ENCODE measurements at regions not wholly inside any gene's neighbourhood (a gene's known extent, or its start where the extent isn't known, plus 50 kb on each side); places are given as distances from the start of the nearest gene placed in this dataset.

DNA sequence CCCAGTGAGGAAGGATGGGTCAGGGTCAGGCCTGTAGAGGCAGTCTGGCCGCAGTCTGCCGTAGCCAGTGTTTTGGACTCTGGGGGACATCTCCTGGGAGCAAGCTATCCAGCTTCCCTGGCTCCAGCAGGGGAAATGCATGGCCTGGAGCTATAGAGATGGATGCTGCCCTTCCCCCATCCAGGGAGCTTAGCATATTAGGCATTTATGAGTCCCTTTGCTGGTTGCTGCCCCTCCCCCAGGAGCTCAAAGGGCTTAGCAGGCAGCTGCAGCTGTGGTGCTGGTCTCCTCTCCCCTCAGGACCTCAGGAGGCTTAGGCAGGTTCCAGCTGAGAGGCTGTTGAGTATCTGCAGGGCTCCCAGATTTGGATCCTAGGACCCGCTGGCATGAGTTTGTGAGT is 1158.7 kb downstream of the DTWD2 start:
- TF ChIP-seq, protein P1, sequence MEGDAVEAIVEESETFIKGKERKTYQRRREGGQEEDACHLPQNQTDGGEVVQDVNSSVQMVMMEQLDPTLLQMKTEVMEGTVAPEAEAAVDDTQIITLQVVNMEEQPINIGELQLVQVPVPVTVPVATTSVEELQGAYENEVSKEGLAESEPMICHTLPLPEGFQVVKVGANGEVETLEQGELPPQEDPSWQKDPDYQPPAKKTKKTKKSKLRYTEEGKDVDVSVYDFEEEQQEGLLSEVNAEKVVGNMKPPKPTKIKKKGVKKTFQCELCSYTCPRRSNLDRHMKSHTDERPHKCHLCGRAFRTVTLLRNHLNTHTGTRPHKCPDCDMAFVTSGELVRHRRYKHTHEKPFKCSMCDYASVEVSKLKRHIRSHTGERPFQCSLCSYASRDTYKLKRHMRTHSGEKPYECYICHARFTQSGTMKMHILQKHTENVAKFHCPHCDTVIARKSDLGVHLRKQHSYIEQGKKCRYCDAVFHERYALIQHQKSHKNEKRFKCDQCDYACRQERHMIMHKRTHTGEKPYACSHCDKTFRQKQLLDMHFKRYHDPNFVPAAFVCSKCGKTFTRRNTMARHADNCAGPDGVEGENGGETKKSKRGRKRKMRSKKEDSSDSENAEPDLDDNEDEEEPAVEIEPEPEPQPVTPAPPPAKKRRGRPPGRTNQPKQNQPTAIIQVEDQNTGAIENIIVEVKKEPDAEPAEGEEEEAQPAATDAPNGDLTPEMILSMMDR (IDR thresholded peaks at IDR 0.05) = no peak
- TF ChIP-seq POLR2A (IDR thresholded peaks at IDR 0.05) (no peak), EP300 (IDR thresholded peaks at IDR 0.05) (no peak)
